ENCODE measurements at regions not wholly inside any gene's neighbourhood (a gene's known extent, or its start where the extent isn't known, plus 50 kb on each side); places are given as distances from the start of the nearest gene placed in this dataset.
A peak's percentile ranks its signal among the peaks of the same experiment; 100 is the strongest.

- Histone ChIP-seq H3K23me2 (ENCODE audit: low read depth, low read length) (no peaks in the 10 kb centered on the region), H3K36me3 (ENCODE audit: control insufficient read depth in 2 of 4, insufficient read depth in 4 of 4, low read length in 3 of 4) (no peaks in the 10 kb centered on the region; a peak in 1 of 8 replicates), H3K4me1 (replicated peaks in 1 of 4; ENCODE audit: control insufficient read depth in 3 of 4, insufficient read depth in 4 of 4, low read length in 3 of 4) (peaks cover 0 to 3% (median under 1%) of the 10 kb centered on the region in 4 experiments; a peak in 3 of 7 replicates), H3K14ac (ENCODE audit: insufficient read length) (no peak overlapping the region), H4K8ac (ENCODE audit: extremely low read depth, insufficient read depth, low read length) (no peak overlapping the region), H4K5ac (ENCODE audit: insufficient read length, low read depth, low read length) (no peak overlapping the region), H3K27me3 (replicated peaks in 1 of 4; ENCODE audit: control insufficient read depth in 3 of 4, extremely low read depth in 1 of 4, insufficient read depth in 3 of 4, low read length in 3 of 4) (no peaks in the 10 kb centered on the region), H2BK5ac (ENCODE audit: low read depth, low read length) (no peak overlapping the region), H2AK5ac (ENCODE audit: low read depth, low read length) (no peak overlapping the region), H3K9ac (replicated peaks in 1 of 4; ENCODE audit: extremely low read depth in 1 of 4, low read depth in 3 of 4, low read length in 3 of 4) (no peak overlapping the region), H3K4me3 (ENCODE audit: extremely low read depth in 1 of 4, insufficient read depth in 2 of 4, low read depth in 3 of 4, low read length in 4 of 4) (no peak overlapping the region), H3K27ac (ENCODE audit: low read depth, low read length) (no peak overlapping the region), H3K56ac (replicated peaks; ENCODE audit: insufficient read length, low read depth, low read length) (no peak overlapping the region), H3K23ac (ENCODE audit: insufficient read length) (no peak overlapping the region), H4K91ac (replicated peaks; ENCODE audit: insufficient read length, low read length) (no peak overlapping the region), H3K18ac (ENCODE audit: extremely low read depth, low read length) (no peak overlapping the region), H3K4me2 (ENCODE audit: insufficient read depth in 1 of 2, low read depth in 2 of 2, low read length in 2 of 2) (no peak overlapping the region), H2BK15ac (ENCODE audit: low read length) (no peak overlapping the region), H3K4ac (replicated peaks; ENCODE audit: insufficient read length, low read depth, low read length) (no peak overlapping the region), H4K20me1 (replicated peaks in 1 of 2; ENCODE audit: control insufficient read depth in 1 of 2, insufficient read depth in 2 of 2, low read length in 2 of 2) (no peaks in the 10 kb centered on the region), H2BK12ac (ENCODE audit: low read depth, low read length) (no peak overlapping the region), H3K79me1 (ENCODE audit: low read depth, low read length) (no peaks in the 10 kb centered on the region), H3K9me3 (ENCODE audit: insufficient read depth in 2 of 2, low read depth in 1 of 2, low read length in 1 of 2) (peaks cover 0 to 7% of the 10 kb centered on the region in 2 experiments; a peak in 1 of 4 replicates), H2AFZ (ENCODE audit: low read length) (0 out of 2 replicates have a peak overlapping the region, but pooled peaks have one; percentile 35), H3K79me2 (ENCODE audit: control insufficient read depth in 1 of 2, insufficient read depth in 2 of 2, low read length in 2 of 2) (no peaks in the 10 kb centered on the region), H2BK20ac (ENCODE audit: low read length) (no peak overlapping the region), H2BK120ac (replicated peaks; ENCODE audit: low read depth, low read length) (no peak overlapping the region)
- no peak for FAIRE-seq
- no peak for DNase-seq (ENCODE audit: low read depth in 1 of 2, low spot score in 2 of 2)
- POLR2A ChIA-PET (ENCODE audit: partially characterized antibody) = no interaction called here
- CTCF ChIA-PET (ENCODE audit: partially characterized antibody) = interaction anchor here (0.6 to 1.7 kb wide), 4 partner anchors 12 to 180 kb away, joined by 3 to 10 read pairs (median 3); no protein-coding TSS in a partner anchor
- 82% methylated on average over 2 of the region's 2 CpGs; no CpG with 5 or more reads in 1 of the 2 experiments for WGBS, 2 experiments (ENCODE audit: extremely low coverage in 1 of 2, insufficient coverage in 1 of 2, insufficient read length in 1 of 2, insufficient replicate concordance in 2 of 2, low coverage in 1 of 2, low lambda C conversion rate in 2 of 2, missing lambda C conversion rate in 1 of 2)
- TF ChIP-seq CBX8 (IDR thresholded peaks at IDR 0.05; ENCODE audit: borderline replicate concordance, low read depth, low read length) (no peak), CTCF (IDR thresholded peaks at IDR 0.05; ENCODE audit: control extremely low read depth in 1 of 3, insufficient read depth in 1 of 3, low read depth in 1 of 3, low read length in 3 of 3) (no peak), CBX5 (IDR thresholded peaks at IDR 0.05; ENCODE audit: low read depth, low read length) (no peak), HDAC6 (IDR thresholded peaks at IDR 0.05; ENCODE audit: low read depth, low read length) (no peak), TAF1 (IDR thresholded peaks at IDR 0.05; ENCODE audit: low read depth, low read length) (no peak)
Measured at GRCh38 chr5:97545886-97546535, 363.0 kb upstream of the RIOK2 start.

All from H1 (cell line).